ENCODE measurements at regions not wholly inside any gene's neighbourhood (a gene's known extent, or its start where the extent isn't known, plus 50 kb on each side); places are given as distances from the start of the nearest gene placed in this dataset.

- no peak overlapping the region for H3K4me2 ChIP-seq (ENCODE audit: low read depth, low read length, poor library complexity, severe bottlenecking)
- no peaks in the 10 kb centered on the region for H4K20me1 ChIP-seq (ENCODE audit: insufficient read depth, low read length, poor library complexity, severe bottlenecking)
- no peaks in the 10 kb centered on the region for H3F3A ChIP-seq (ENCODE audit: low read depth)
- H3K9me2 ChIP-seq (replicated peaks; ENCODE audit: low read depth, low read length), result no peaks in the 10 kb centered on the region
- no peaks in the 10 kb centered on the region for H3K9me3 ChIP-seq (ENCODE audit: insufficient read depth, low read depth, low read length)
- no peak overlapping the region for H2AFZ ChIP-seq (ENCODE audit: low read length)
- no peaks in the 10 kb centered on the region for H3K4me1 ChIP-seq (ENCODE audit: insufficient read depth, low read length, poor library complexity, severe bottlenecking)
- no peaks in the 10 kb centered on the region for H3K36me3 ChIP-seq (ENCODE audit: insufficient read depth, low read length)
- H3K9ac ChIP-seq (ENCODE audit: low read depth, low read length, poor library complexity, severe bottlenecking), result no peak overlapping the region
- no peaks in the 10 kb centered on the region for H3K27me3 ChIP-seq (ENCODE audit: insufficient read depth, low read length, poor library complexity, severe bottlenecking)
- no peaks in the 10 kb centered on the region for H3K79me2 ChIP-seq (ENCODE audit: insufficient read depth, low read length)
- TF ChIP-seq EZH2phosphoT487 (IDR thresholded peaks at IDR 0.05; ENCODE audit: borderline replicate concordance) (no peak), CTCF (conservative IDR thresholded peaks at IDR 0.05; ENCODE audit: low read length) (no peak)
- no peak overlapping the region for H3K4me3 ChIP-seq (ENCODE audit: low read length, poor library complexity, severe bottlenecking)
These were observed 64.7 kb upstream of the ANK3 start for GRCh38 chr10:60454336-60454735.

DNA sequence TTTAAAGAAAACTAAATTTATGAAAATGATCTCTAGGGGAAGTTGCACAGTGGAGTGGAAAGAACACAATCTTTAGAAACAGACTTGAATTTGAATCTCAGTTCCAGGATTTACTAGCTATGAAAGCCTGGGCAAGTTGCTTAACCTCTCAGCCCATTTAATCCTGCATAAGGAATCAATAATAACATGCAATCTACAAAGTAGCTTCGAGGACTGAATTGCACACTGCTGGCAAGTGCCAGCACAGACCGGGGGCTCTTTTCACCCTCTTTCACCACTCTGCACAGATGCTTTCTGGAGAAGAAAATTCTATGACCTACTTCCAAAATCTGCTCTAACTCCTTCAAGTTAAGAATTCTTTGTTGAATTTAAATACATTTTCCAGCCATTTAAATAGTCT, 63.4 kb upstream of the ANK3 start:
- Histone ChIP-seq H3K79me2 (ENCODE audit: insufficient read depth, low read length) (no peaks in the 10 kb centered on the region), H3K9me2 (replicated peaks; ENCODE audit: low read depth, low read length) (no peaks in the 10 kb centered on the region), H3F3A (ENCODE audit: low read depth) (no peaks in the 10 kb centered on the region), H3K27me3 (ENCODE audit: insufficient read depth, low read length, poor library complexity, severe bottlenecking) (no peaks in the 10 kb centered on the region), H2AFZ (ENCODE audit: low read length) (no peak overlapping the region), H3K4me1 (ENCODE audit: insufficient read depth, low read length, poor library complexity, severe bottlenecking) (no peaks in the 10 kb centered on the region), H3K4me3 (ENCODE audit: low read length, poor library complexity, severe bottlenecking) (no peak overlapping the region), H3K9ac (ENCODE audit: low read depth, low read length, poor library complexity, severe bottlenecking) (no peak overlapping the region), H3K4me2 (ENCODE audit: low read depth, low read length, poor library complexity, severe bottlenecking) (no peak overlapping the region), H4K20me1 (ENCODE audit: insufficient read depth, low read length, poor library complexity, severe bottlenecking) (no peaks in the 10 kb centered on the region), H3K9me3 (ENCODE audit: insufficient read depth, low read depth, low read length) (no peaks in the 10 kb centered on the region), H3K36me3 (ENCODE audit: insufficient read depth, low read length) (no peaks in the 10 kb centered on the region)
- TF ChIP-seq CTCF (conservative IDR thresholded peaks at IDR 0.05; ENCODE audit: low read length) (no peak), EZH2phosphoT487 (IDR thresholded peaks at IDR 0.05; ENCODE audit: borderline replicate concordance) (no peak)

GRCh38 chr10:60450291-60450690, 60.6 kb upstream of the ANK3 start:
- Histone ChIP-seq H3K9me2 (replicated peaks; ENCODE audit: low read depth, low read length) (no peaks in the 10 kb centered on the region), H3K36me3 (ENCODE audit: insufficient read depth, low read length) (no peaks in the 10 kb centered on the region), H4K20me1 (ENCODE audit: insufficient read depth, low read length, poor library complexity, severe bottlenecking) (no peaks in the 10 kb centered on the region), H3K4me1 (ENCODE audit: insufficient read depth, low read length, poor library complexity, severe bottlenecking) (no peaks in the 10 kb centered on the region), H3K9ac (ENCODE audit: low read depth, low read length, poor library complexity, severe bottlenecking) (no peak overlapping the region), H3K4me2 (ENCODE audit: low read depth, low read length, poor library complexity, severe bottlenecking) (no peak overlapping the region), H2AFZ (ENCODE audit: low read length) (no peak overlapping the region), H3K4me3 (ENCODE audit: low read length, poor library complexity, severe bottlenecking) (no peak overlapping the region), H3F3A (ENCODE audit: low read depth) (no peaks in the 10 kb centered on the region), H3K9me3 (ENCODE audit: insufficient read depth, low read depth, low read length) (no peaks in the 10 kb centered on the region), H3K27me3 (ENCODE audit: insufficient read depth, low read length, poor library complexity, severe bottlenecking) (no peaks in the 10 kb centered on the region), H3K79me2 (ENCODE audit: insufficient read depth, low read length) (no peaks in the 10 kb centered on the region)
- TF ChIP-seq EZH2phosphoT487 (IDR thresholded peaks at IDR 0.05; ENCODE audit: borderline replicate concordance) (no peak), CTCF (conservative IDR thresholded peaks at IDR 0.05; ENCODE audit: low read length) (no peak)
